Aorta (tissue), 5 donors: ENCODE measurements at regions not wholly inside any gene's neighbourhood (a gene's known extent, or its start where the extent isn't known, plus 50 kb on each side); places are given as distances from the start of the nearest gene placed in this dataset.
"Not testable (repeated sequence)": the region's sequence is repeated elsewhere in the genome, so short reads cannot be mapped to it uniquely, and the experiment has no call there.

ENCODE experiments used
- ATAC-seq: fragments of 200-7000 bp; cut with Tn5 transposase; one replicate; pipeline ENCODE4 v1.9.1; 2022; ENCODE audit warnings: moderate library complexity; ENCODE audit not compliant: low FRiP score
- DNase-seq, 2 donors: peaks; one replicate each; pipeline ENCODE4 v3.0.0-alpha.2; 2020
- H3K27ac ChIP-seq, 2 donors: one replicate each; pipeline ENCODE4 v1.5.1; 2013; ENCODE audit warnings: low read length in 2 of 2, mild to moderate bottlenecking in 2 of 2, moderate library complexity in 2 of 2, control low read depth in 1 of 2, inconsistent platforms in 1 of 2, low read depth in 1 of 2
- H3K27me3 ChIP-seq, 2 donors: one replicate each; pipeline ENCODE4 v1.6.1; 2013; ENCODE audit warnings: control low read depth in 1 of 2, low read length in 1 of 2, mild to moderate bottlenecking in 1 of 2, moderate library complexity in 1 of 2; ENCODE audit not compliant: insufficient read depth in 2 of 2, control insufficient read depth in 1 of 2
- H3K36me3 ChIP-seq, 2 donors: one replicate each; pipeline ENCODE4 v1.6.1; 2013; ENCODE audit warnings: control low read depth in 1 of 2, low read length in 1 of 2, mild to moderate bottlenecking in 1 of 2; ENCODE audit not compliant: insufficient read depth in 2 of 2, control insufficient read depth in 1 of 2
- H3K4me1 ChIP-seq, 2 donors: one replicate each; pipeline ENCODE4 v1.6.1; 2013; ENCODE audit warnings: low read length in 2 of 2, control low read depth in 1 of 2, mild to moderate bottlenecking in 1 of 2, moderate library complexity in 1 of 2; ENCODE audit not compliant: insufficient read depth in 2 of 2, control insufficient read depth in 1 of 2
- H3K4me3 ChIP-seq, 2 donors: one replicate each; pipeline ENCODE4 v1.5.1; 2013; ENCODE audit warnings: low read length in 2 of 2, control low read depth in 1 of 2, mild to moderate bottlenecking in 1 of 2
- H3K9me3 ChIP-seq: one replicate; pipeline ENCODE4 v1.6.1; 2013; ENCODE audit warnings: mild to moderate bottlenecking, low read length; ENCODE audit not compliant: control insufficient read depth
- WGBS, 2 donors: extraction: QIAGEN DNeasy Blood & Tissue Kit; methylation state at CpG; one replicate each; pipeline ENCODE4 v1.1.7; 2013; 5-methylcytosine and 5-hydroxymethylcytosine counted together
- intact Hi-C, 2 donors: fragments of 100-400 bp; cut with DNase I; formaldehyde crosslinking; loops; one replicate each; pipeline versions ENCODE4 v1.14.2 to v1.15.0; 2022
- donor health status: healthy with polysubstance abuse.
- donor health status: Bipolar disorder and iron deficiency.
- donor health status: DM: no; HTN: no; CAD: no.
- donor health status: DM: no; HTN: no; CAD: no.
- donor health status: DM: yes; HTN: yes; CAD: no.

DNA sequence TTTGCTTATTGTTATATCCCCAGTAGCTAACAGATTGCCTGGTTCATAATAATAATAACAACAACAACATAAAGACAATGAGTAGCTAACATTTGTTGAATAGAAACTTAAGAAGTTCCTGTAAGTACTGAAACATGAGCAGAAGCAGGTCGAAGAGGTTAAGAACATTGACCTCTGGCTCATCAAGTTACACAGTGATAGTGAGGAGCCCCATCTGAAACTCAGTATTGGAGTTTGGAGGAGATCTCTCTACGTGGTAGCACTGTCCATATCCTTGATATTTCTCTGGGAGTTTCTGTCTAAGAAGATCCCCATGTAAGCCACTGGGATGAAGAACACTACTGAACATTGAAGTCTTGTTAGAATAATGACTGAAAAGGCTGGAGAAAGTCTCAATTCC, 600.4 kb downstream of the RFPL4B start:
- H3K9me3 ChIP-seq: no peaks in the 10 kb centered on the region
- no peak overlapping the region for H3K27ac ChIP-seq
- no peaks in the 10 kb centered on the region for H3K4me1 ChIP-seq
- no peak overlapping the region for H3K4me3 ChIP-seq
- no peaks in the 10 kb centered on the region for H3K27me3 ChIP-seq
- intact Hi-C loops: no loop called here
- no peak for DNase-seq
- no peak for ATAC-seq
- WGBS, 2 donors: 84 to 89% methylated on average over 2 of the region's 2 CpGs
- H3K36me3 ChIP-seq: no peaks in the 10 kb centered on the region

DNA sequence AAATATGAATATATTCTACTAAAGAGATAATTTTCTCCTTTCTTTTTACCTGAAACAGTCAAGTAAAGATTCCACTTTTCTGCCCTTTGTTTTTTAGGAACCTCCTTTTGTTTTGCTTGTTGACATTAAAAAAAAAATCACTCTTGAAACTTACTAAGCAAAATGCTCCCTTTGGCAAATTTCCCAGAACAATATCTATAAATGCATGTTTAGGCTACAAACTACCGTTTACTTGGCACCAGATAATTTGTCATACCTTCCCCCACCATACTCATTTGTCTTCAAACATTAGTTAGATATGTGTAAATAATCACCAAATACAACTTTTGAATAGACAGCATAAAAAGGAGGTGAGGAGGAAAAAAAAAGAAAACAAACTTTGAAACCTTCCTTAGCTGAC, 604.7 kb downstream of the RFPL4B start:
- WGBS, 2 donors: 63 to 68% methylated on average over 1 of the region's 1 CpG
- peaks cover 0 to 3% of the 10 kb centered on the region in 2 donors for H3K4me1 ChIP-seq
- no peak overlapping the region for H3K4me3 ChIP-seq
- no peaks in the 10 kb centered on the region for H3K27me3 ChIP-seq
- DNase-seq (no peak), ATAC-seq (no peak)
- no peak overlapping the region for H3K27ac ChIP-seq
- H3K36me3 ChIP-seq: no peaks in the 10 kb centered on the region
- no peaks in the 10 kb centered on the region for H3K9me3 ChIP-seq
- intact Hi-C loops: no loop called here

DNA sequence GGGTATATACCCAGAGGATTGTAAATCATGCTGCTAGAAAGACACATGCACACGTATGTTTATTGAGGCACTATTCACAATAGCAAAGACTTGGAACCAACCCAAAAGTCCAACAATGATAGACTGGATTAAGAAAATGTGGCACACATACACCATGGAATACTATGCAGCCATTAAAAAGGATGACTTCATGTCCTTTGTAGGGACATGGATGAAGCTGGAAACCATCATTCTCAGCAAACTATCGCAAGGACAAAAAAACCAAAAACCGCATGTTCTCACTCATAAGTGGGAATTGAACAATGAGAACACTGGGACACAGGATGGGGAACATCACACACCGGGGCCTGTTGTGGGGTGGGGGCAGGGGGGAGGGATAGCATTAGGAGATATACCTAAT, 608.6 kb downstream of the RFPL4B start:
- intact Hi-C loops, H3K4me3 ChIP-seq, DNase-seq, ATAC-seq, H3K27me3 ChIP-seq, H3K27ac ChIP-seq, H3K36me3 ChIP-seq, H3K9me3 ChIP-seq, H3K4me1 ChIP-seq: not testable (repeated sequence)
- WGBS, 2 donors: 73 to 86% methylated on average over 3 to 4 of the region's 4 CpGs

DNA sequence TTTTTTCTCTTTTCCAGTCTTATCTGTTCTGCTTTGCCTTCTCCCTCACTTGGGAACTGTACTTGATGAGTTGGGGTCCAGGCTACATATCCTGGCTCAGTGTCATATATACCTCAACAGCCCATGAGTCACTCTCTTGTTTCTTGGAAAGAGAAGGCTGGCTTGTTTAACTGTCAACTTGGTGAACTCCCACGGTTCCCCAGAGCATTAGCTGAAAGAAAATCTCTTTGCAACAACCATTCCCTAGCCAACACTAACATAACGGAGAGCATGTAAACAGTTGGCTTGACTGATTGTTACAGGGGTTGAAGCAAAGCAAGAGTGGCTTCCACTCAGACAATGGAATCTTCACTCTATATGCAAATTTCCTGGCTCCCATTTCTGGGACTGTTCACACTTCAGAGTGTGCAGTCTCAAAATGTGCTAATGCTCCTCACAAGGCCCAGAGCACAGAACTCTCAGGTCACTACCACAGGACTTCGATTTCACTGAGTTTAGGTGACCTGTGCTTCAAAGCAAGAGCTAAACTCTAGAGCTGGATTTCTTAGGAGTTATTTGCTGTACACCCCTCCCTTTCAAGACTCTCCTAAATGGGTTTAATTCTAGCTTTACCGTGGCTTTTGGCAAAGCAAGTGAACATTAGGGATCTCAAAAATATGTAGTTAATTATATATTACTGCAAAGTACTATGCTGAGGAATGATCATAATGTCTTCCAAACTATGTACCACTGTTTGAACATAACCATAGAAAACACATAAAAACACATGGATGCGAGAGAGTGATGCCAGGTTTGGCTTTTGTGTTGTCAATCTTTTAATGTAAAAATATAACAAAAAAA, 609.8 kb downstream of the RFPL4B start:
- H3K4me3 ChIP-seq: no peak overlapping the region
- no peak for DNase-seq
- no peak overlapping the region for H3K27ac ChIP-seq
- H3K9me3 ChIP-seq: no peaks in the 10 kb centered on the region
- intact Hi-C loops: no loop called here
- WGBS, 2 donors: 26% methylated on average over 5 of the region's 5 CpGs
- peak; percentile 65 for ATAC-seq
- peaks cover 0 to 4% of the 10 kb centered on the region in 2 donors for H3K4me1 ChIP-seq
- H3K27me3 ChIP-seq: no peaks in the 10 kb centered on the region
- no peaks in the 10 kb centered on the region for H3K36me3 ChIP-seq

DNA sequence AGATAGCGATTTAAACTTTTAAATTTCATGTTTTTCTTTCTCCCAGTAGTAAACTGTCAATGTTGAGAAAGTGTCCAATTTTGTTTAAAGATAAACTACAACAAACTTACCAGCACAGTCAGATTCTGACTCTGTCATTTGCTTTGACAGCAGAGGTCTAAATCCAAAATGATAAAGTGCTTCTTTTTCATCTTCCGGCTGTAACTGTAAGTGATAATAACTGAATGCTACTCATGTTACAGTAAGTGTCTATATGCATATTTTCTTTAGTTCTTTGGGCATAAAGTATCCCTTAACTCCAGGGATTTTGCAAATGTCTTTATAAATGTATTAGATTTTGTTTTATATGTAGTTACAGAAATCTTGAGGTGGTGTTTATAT, 610.4 kb downstream of the RFPL4B start:
- H3K27me3 ChIP-seq: no peaks in the 10 kb centered on the region
- intact Hi-C loops: no loop called here
- H3K4me1 ChIP-seq: peaks cover 0 to 4% of the 10 kb centered on the region in 2 donors
- ATAC-seq: no peak
- 86 to 92% methylated on average over 2 of the region's 2 CpGs for WGBS, 2 donors
- no peaks in the 10 kb centered on the region for H3K36me3 ChIP-seq
- H3K9me3 ChIP-seq: no peaks in the 10 kb centered on the region
- no peak for DNase-seq
- H3K4me3 ChIP-seq: no peak overlapping the region
- no peak overlapping the region for H3K27ac ChIP-seq

DNA sequence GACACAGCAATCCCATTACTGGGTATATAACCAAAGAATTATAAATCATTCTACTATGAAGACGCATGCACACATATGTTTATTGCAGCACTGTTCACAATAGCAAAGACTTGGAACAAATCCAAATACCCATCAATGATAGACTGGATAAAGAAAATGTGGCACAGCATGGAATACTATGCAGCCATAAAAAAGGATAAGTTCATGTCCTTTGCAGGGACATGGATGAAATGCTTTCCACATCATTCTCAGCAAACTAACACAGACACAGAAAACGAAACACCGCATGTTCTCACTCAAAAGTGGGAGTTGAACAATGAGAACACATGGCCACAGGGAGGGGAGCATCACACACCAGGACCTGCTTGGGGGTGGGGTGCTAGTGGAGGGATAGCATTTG, 613.0 kb downstream of the RFPL4B start:
- H3K9me3 ChIP-seq, intact Hi-C loops, H3K4me1 ChIP-seq, H3K27ac ChIP-seq, ATAC-seq, H3K27me3 ChIP-seq, H3K36me3 ChIP-seq, H3K4me3 ChIP-seq, DNase-seq: not testable (repeated sequence)
- WGBS, 2 donors: 96 to 98% methylated on average over 3 of the region's 3 CpGs

DNA sequence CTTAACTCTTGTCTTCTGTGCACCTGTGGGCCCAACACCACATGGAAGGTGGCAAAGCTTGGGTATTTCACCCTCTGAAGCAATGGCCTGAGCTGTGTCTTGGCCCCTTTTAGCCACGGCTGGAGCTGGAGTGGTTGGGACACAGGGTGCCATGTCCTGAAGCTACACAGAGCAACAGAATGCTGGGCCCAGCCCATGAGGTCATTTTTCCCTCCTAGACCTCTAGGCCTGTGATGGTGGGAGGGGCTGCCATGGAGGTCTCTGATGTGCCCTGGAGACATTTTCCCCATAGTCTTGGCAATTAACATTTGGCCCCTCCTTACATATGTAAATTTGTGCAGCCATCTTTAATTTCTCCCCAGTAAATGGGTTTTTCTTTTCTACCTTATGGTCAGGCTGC, 620.8 kb downstream of the RFPL4B start:
- no peaks in the 10 kb centered on the region for H3K4me1 ChIP-seq
- whole genome bisulfite sequencing, 2 donors: 88 to 95% methylated on average over 1 of the region's 1 CpG
- no peak for ATAC-seq
- intact Hi-C loops: no loop called here
- no peak overlapping the region for H3K4me3 ChIP-seq
- H3K27ac ChIP-seq: no peak overlapping the region
- H3K9me3 ChIP-seq: no peaks in the 10 kb centered on the region
- H3K27me3 ChIP-seq: no peaks in the 10 kb centered on the region
- H3K36me3 ChIP-seq: no peaks in the 10 kb centered on the region
- no peak for DNase-seq

DNA sequence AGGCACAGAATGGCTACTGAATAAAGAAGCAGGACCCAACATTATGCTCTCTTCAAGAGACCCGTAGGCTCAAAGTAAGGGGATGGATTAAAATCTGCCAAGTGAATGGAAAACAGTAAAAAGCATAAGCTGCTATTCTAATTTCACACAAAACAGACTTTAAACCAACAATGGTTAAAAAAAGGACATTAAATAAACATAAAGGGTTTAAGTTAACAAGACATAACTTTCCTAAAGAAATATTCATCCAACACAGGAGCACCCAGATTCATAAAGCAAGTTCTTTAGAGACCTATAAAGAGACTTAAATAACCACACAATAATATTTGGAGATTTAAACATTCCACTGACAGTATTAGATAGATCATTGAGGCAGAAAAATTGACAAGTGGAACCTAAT, 624.5 kb downstream of the RFPL4B start:
- ATAC-seq (no peak), DNase-seq (no peak)
- Histone ChIP-seq H3K4me3 (no peak overlapping the region), H3K9me3 (peaks cover 2% of the 10 kb centered on the region), H3K27me3 (no peaks in the 10 kb centered on the region), H3K36me3 (no peaks in the 10 kb centered on the region), H3K27ac (no peak overlapping the region), H3K4me1 (no peaks in the 10 kb centered on the region)
- WGBS, 2 donors: 53 to 66% methylated on average over 1 of the region's 1 CpG
- intact Hi-C loops: no loop called here

DNA sequence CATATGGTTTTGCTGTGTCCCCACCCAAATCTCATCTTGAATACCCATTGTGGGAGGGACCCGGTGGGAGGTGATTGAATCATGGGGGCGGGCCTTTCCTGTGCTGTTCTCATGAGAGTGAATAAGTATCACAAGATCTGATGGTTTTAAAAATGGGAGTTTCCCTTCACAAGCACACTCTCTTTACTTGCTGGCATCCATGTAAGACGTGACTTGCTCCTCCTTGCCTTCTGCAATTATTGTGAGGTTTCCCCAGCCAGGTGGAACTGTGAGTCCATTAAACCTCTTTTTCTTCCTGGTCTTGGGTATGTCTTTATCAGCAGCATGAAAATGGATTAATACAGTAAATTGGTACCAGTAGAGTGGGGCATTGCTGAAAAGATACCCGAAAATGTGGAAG, 627.8 kb downstream of the RFPL4B start:
- 96 to 97% methylated on average over 4 of the region's 4 CpGs for WGBS, 2 donors
- DNase-seq, ATAC-seq: not testable (repeated sequence)

More for the DNA sequence above, 627.8 kb downstream of the RFPL4B start:
- H3K36me3 ChIP-seq, H3K27ac ChIP-seq, H3K4me3 ChIP-seq, H3K9me3 ChIP-seq, intact Hi-C loops, H3K4me1 ChIP-seq, H3K27me3 ChIP-seq: not testable (repeated sequence)
